ENCODE measurements at regions not wholly inside any gene's neighbourhood (a gene's known extent, or its start where the extent isn't known, plus 50 kb on each side); places are given as distances from the start of the nearest gene placed in this dataset.

DNA sequence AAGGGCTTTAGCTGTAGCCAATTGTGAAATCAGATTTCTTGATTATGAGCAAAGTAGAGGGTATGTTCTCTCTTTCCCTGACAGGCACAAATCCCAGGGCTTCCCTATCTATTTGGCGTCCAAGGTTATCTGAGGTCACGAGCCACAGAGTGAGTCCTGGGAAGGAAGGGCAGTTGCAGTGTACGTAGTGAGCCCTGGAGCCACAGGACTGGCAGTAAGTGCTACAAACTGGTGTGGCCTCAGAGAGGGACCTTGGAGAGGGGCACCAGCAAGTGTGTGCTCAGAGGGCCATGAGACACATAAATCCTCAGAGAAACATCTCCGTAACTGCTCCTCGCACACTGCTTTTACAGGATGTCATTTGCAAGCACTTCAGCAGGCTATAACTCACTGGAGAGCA lies 115.5 kb upstream of the SH3BP4 start:
- BruUV-seq (replicated peaks) = no TSS peak
- no peak overlapping the region for H3K27ac ChIP-seq (ENCODE audit: low read length)
- CTCF ChIA-PET = no interaction called here

DNA sequence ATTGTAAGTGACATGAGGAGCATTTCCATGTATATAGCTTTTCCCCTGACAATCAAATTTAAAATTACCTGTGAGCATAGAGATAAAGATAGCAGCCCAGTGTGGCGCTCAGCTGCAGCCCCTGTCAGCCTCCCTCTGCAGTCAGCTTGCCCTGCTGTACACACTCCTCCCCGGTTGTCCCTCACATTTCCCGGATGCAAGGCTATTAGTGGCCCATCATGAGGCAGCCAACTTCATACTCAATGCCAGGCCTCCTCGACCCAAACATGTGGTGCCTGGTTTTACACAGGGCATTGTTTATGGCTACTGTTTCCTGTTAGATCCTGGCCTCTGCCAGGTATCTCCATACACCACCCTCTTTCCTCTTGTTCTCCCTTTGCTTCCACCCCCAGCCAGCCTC lies 116.1 kb upstream of the SH3BP4 start:
- intact Hi-C loops (cut with micrococcal nuclease) = no loop called here
- ChIA-PET POLR2A (ENCODE audit: unreplicated experiment) (interaction anchor here (0.6 kb wide), 1 partner anchor 22 kb away, joined by 3 read pairs; no protein-coding TSS in a partner anchor), CTCF (no interaction called here)
- Histone ChIP-seq H2AFZ (ENCODE audit: low read length) (no peak overlapping the region), H3K4me3 (ENCODE audit: low read length) (no peak overlapping the region), H3K27ac (ENCODE audit: low read length) (no peak overlapping the region), H4K20me1 (ENCODE audit: low read length) (no peaks in the 10 kb centered on the region), H3K79me2 (ENCODE audit: low read length) (no peaks in the 10 kb centered on the region), H3K4me2 (ENCODE audit: low read length) (no peak overlapping the region), H3K27me3 (ENCODE audit: low read length) (no peaks in the 10 kb centered on the region), H3K9ac (ENCODE audit: low read length) (no peak overlapping the region), H3K9me2 (replicated peaks; ENCODE audit: low read length) (no peaks in the 10 kb centered on the region), H3K9me3 (ENCODE audit: low read length) (no peaks in the 10 kb centered on the region), H3K36me3 (ENCODE audit: low read depth, low read length) (no peaks in the 10 kb centered on the region), H3F3A (ENCODE audit: low read length, unreplicated experiment) (no peaks in the 10 kb centered on the region), H3K4me1 (ENCODE audit: insufficient read depth, low read length) (peaks cover 18% of the 10 kb centered on the region)
- TF ChIP-seq, protein P1, sequence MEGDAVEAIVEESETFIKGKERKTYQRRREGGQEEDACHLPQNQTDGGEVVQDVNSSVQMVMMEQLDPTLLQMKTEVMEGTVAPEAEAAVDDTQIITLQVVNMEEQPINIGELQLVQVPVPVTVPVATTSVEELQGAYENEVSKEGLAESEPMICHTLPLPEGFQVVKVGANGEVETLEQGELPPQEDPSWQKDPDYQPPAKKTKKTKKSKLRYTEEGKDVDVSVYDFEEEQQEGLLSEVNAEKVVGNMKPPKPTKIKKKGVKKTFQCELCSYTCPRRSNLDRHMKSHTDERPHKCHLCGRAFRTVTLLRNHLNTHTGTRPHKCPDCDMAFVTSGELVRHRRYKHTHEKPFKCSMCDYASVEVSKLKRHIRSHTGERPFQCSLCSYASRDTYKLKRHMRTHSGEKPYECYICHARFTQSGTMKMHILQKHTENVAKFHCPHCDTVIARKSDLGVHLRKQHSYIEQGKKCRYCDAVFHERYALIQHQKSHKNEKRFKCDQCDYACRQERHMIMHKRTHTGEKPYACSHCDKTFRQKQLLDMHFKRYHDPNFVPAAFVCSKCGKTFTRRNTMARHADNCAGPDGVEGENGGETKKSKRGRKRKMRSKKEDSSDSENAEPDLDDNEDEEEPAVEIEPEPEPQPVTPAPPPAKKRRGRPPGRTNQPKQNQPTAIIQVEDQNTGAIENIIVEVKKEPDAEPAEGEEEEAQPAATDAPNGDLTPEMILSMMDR (conservative IDR thresholded peaks at IDR 0.05; ENCODE audit: low read depth, low read length) = no peak
- TF ChIP-seq EZH2phosphoT487 (IDR thresholded peaks at IDR 0.05; ENCODE audit: borderline replicate concordance, low read length) = no peak
- no peak for TF ChIP-seq EZH2 (IDR thresholded peaks at IDR 0.05; ENCODE audit: low read length, unreplicated experiment)
- DNase-seq = no peak
- no TSS peak for BruUV-seq (replicated peaks)
- no peak for ATAC-seq

More for the DNA sequence above, 115.5 kb upstream of the SH3BP4 start:
- H4K20me1 ChIP-seq (ENCODE audit: low read length) = no peaks in the 10 kb centered on the region
- ATAC-seq = no peak
- H3K9ac ChIP-seq (ENCODE audit: low read length) = no peak overlapping the region
- no peak overlapping the region for H3K4me2 ChIP-seq (ENCODE audit: low read length)
- no peaks in the 10 kb centered on the region for H3K79me2 ChIP-seq (ENCODE audit: low read length)
- no peak overlapping the region for H3K4me3 ChIP-seq (ENCODE audit: low read length)
- no peaks in the 10 kb centered on the region for H3K27me3 ChIP-seq (ENCODE audit: low read length)
- intact Hi-C loops (cut with micrococcal nuclease) = no loop called here
- POLR2A ChIA-PET (ENCODE audit: unreplicated experiment) = interaction anchor here (0.6 kb wide), 1 partner anchor 22 kb away, joined by 3 read pairs; no protein-coding TSS in a partner anchor
- H3K9me3 ChIP-seq (ENCODE audit: low read length) = no peaks in the 10 kb centered on the region
- no peak overlapping the region for H2AFZ ChIP-seq (ENCODE audit: low read length)
- H3K9me2 ChIP-seq (replicated peaks; ENCODE audit: low read length) = no peaks in the 10 kb centered on the region
- no peak for DNase-seq
- TF ChIP-seq EZH2 (IDR thresholded peaks at IDR 0.05; ENCODE audit: low read length, unreplicated experiment) (no peak), EZH2phosphoT487 (IDR thresholded peaks at IDR 0.05; ENCODE audit: borderline replicate concordance, low read length) (no peak)
- TF ChIP-seq, protein P1 (conservative IDR thresholded peaks at IDR 0.05; ENCODE audit: low read depth, low read length) = no peak
- no peaks in the 10 kb centered on the region for H3F3A ChIP-seq (ENCODE audit: low read length, unreplicated experiment)
- no peaks in the 10 kb centered on the region for H3K36me3 ChIP-seq (ENCODE audit: low read depth, low read length)
- H3K4me1 ChIP-seq (ENCODE audit: insufficient read depth, low read length) = peaks cover 23% of the 10 kb centered on the region

DNA sequence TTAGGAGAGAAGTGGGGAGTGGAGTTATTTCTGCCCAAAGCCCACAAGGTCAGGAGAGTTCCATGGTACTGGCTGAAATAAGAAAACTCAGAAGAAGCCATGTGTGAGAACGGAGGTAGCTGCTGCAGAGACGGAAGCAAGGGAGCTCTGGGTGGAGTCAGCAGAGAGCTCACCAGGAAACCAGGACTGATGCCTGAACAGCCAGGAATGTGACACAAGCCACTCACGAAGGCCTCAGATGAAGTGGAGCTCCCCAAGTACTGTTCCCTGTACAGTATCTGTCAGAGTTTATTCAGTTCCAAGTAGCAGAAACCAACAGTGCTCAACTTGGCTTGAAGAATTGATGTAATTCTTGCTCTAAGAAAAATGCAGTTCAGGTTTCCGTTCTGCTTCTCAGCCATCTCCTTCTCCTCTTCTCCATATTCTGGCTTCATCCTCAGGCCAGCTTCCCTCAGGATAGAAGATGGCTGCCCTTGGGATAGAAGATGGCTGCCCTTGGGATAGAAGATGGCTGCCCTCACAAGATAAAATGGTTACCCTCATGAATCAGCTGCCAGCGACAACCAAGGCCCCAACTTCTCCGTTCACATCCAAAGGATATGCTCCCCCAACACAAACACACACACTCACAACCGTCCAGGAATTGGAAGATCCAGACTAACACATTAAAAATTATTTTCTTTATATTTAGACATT lies 117.4 kb upstream of the SH3BP4 start:
- TF ChIP-seq, protein P1 (conservative IDR thresholded peaks at IDR 0.05; ENCODE audit: low read depth, low read length) = no peak
- TF ChIP-seq EZH2 (IDR thresholded peaks at IDR 0.05; ENCODE audit: low read length, unreplicated experiment) (no peak), EZH2phosphoT487 (IDR thresholded peaks at IDR 0.05; ENCODE audit: borderline replicate concordance, low read length) (no peak)
- no peaks in the 10 kb centered on the region for H3F3A ChIP-seq (ENCODE audit: low read length, unreplicated experiment)
- no peak overlapping the region for H3K27ac ChIP-seq (ENCODE audit: low read length)
- BruUV-seq (replicated peaks) = no TSS peak
- no peaks in the 10 kb centered on the region for H3K79me2 ChIP-seq (ENCODE audit: low read length)
- no peak overlapping the region for H2AFZ ChIP-seq (ENCODE audit: low read length)
- DNase-seq (no peak), ATAC-seq (no peak)
- H3K27me3 ChIP-seq (ENCODE audit: low read length) = no peaks in the 10 kb centered on the region
- ChIA-PET POLR2A (ENCODE audit: unreplicated experiment) (no interaction called here), CTCF (no interaction called here)
- H3K4me3 ChIP-seq (ENCODE audit: low read length) = no peak overlapping the region
- no peak overlapping the region for H3K4me2 ChIP-seq (ENCODE audit: low read length)
- no peaks in the 10 kb centered on the region for H3K9me2 ChIP-seq (replicated peaks; ENCODE audit: low read length)
- H3K36me3 ChIP-seq (ENCODE audit: low read depth, low read length) = no peaks in the 10 kb centered on the region
- no peak overlapping the region for H3K9ac ChIP-seq (ENCODE audit: low read length)
- no peaks in the 10 kb centered on the region for H4K20me1 ChIP-seq (ENCODE audit: low read length)
- intact Hi-C loops (cut with micrococcal nuclease) = no loop called here
- H3K4me1 ChIP-seq (ENCODE audit: insufficient read depth, low read length) = peaks cover 9% of the 10 kb centered on the region
- no peaks in the 10 kb centered on the region for H3K9me3 ChIP-seq (ENCODE audit: low read length)
